Ishikawa (cell line): ENCODE measurements at regions not wholly inside any gene's neighbourhood (a gene's known extent, or its start where the extent isn't known, plus 50 kb on each side); places are given as distances from the start of the nearest gene placed in this dataset.
A peak's percentile ranks its signal among the peaks of the same experiment; 100 is the strongest.

Source experiments
- CEBPB ChIP-seq: IDR thresholded peaks from 2 replicates; pipeline ENCODE4 v1.6.1; 2012
- CREB1 ChIP-seq: IDR thresholded peaks from 2 replicates; pipeline ENCODE4 v1.6.1; 2012; ENCODE audit warnings: low read depth
- EGR1 ChIP-seq: IDR thresholded peaks from 2 replicates; pipeline ENCODE4 v1.6.1; 2012
- EP300 ChIP-seq: IDR thresholded peaks from 2 replicates; pipeline ENCODE4 v1.6.1; 2012; ENCODE audit warnings: borderline replicate concordance
- FOXM1 ChIP-seq: IDR thresholded peaks from 2 replicates; pipeline ENCODE4 v1.6.1; 2012; ENCODE audit warnings: low read depth, borderline replicate concordance
- MAX ChIP-seq: IDR thresholded peaks from 2 replicates; pipeline ENCODE4 v1.6.1; 2012
- NFIC ChIP-seq: IDR thresholded peaks from 2 replicates; pipeline ENCODE4 v1.6.1; 2012
- RAD21 ChIP-seq: IDR thresholded peaks from 2 replicates; pipeline ENCODE4 v1.6.1; 2012; ENCODE audit warnings: low read depth
- REST ChIP-seq: IDR thresholded peaks from 2 replicates; pipeline ENCODE4 v1.6.1; 2012; ENCODE audit warnings: low read depth, mild to moderate bottlenecking
- TAF1 ChIP-seq: IDR thresholded peaks from 2 replicates; pipeline ENCODE4 v1.6.1; 2012; ENCODE audit warnings: low read depth, mild to moderate bottlenecking
- TCF12 ChIP-seq: IDR thresholded peaks from 2 replicates; pipeline ENCODE4 v1.6.1; 2012; ENCODE audit warnings: low read depth
- TEAD4 ChIP-seq: IDR thresholded peaks from 2 replicates; pipeline ENCODE4 v1.6.1; 2012
- USF1 ChIP-seq: IDR thresholded peaks from 2 replicates; pipeline ENCODE4 v1.6.1; 2012
- YY1 ChIP-seq: IDR thresholded peaks from 2 replicates; pipeline ENCODE4 v1.6.1; 2012; ENCODE audit warnings: low read depth
- ZBTB7A ChIP-seq: IDR thresholded peaks from 2 replicates; pipeline ENCODE4 v1.6.1; 2012; ENCODE audit warnings: low read depth

- TF ChIP-seq USF1 (peak; percentile 67), TCF12 (no peak)
These were observed 96.7 kb downstream of the RFLNA start for GRCh38 chr12:124391340-124392261.

- TF ChIP-seq TEAD4 (no peak), EP300 (peak; percentile 58), TCF12 (peak; percentile 68), NFIC (peak; percentile 54), EGR1 (no peak)
These were observed 95.7 kb downstream of the RFLNA start for GRCh38 chr12:124390442-124391097.

- TF ChIP-seq YY1 (no peak), NFIC (peak; percentile 63; the same call in 1 of the 2 replicates), EGR1 (no peak), ZBTB7A (no peak; the same call in 1 of the 2 replicates), FOXM1 (no peak), MAX (no peak), EP300 (0 out of 2 replicates have a peak, but pooled peaks have one; percentile 21), TAF1 (no peak), TEAD4 (peak; percentile 9; the same call in 1 of the 2 replicates), CEBPB (no peak)
These were observed 95.0 kb downstream of the RFLNA start for GRCh38 chr12:124389725-124390441.

GRCh38 chr12:124389138-124389724 is 94.3 kb downstream of the RFLNA start:
- TF ChIP-seq EGR1 = no peak; the same call in 1 of the 2 replicates
- no peak for TF ChIP-seq CREB1
- no peak for TF ChIP-seq REST
- TF ChIP-seq NFIC = peak; percentile 82
- no peak for TF ChIP-seq USF1
- peak; percentile 50 for TF ChIP-seq TCF12
- no peak; the same call in 1 of the 2 replicates for TF ChIP-seq ZBTB7A
- TF ChIP-seq YY1 = no peak
- peak; percentile 62; the same call in 1 of the 2 replicates for TF ChIP-seq MAX
- no peak for TF ChIP-seq CEBPB
- TF ChIP-seq TEAD4 = 0 out of 2 replicates have a peak, but pooled peaks have one; percentile 23
- peak; percentile 68 for TF ChIP-seq EP300
- 0 out of 2 replicates have a peak, but pooled peaks have one; percentile 43 for TF ChIP-seq TAF1

- TF ChIP-seq ZBTB7A (no peak), YY1 (no peak), NFIC (no peak), USF1 (no peak), MAX (peak; percentile 69; the same call in 1 of the 2 replicates)
These were observed 93.8 kb downstream of the RFLNA start for GRCh38 chr12:124388679-124389137.

GRCh38 chr12:124388038-124388671 is 93.3 kb downstream of the RFLNA start:
- TF ChIP-seq TEAD4 = no peak
- no peak for TF ChIP-seq NFIC
- no peak for TF ChIP-seq RAD21
- TF ChIP-seq EP300 = no peak
- TF ChIP-seq FOXM1 = no peak
- no peak; the same call in 1 of the 2 replicates for TF ChIP-seq ZBTB7A
- TF ChIP-seq USF1 = no peak
